ENCODE measurements at regions not wholly inside any gene's neighbourhood (a gene's known extent, or its start where the extent isn't known, plus 50 kb on each side); places are given as distances from the start of the nearest gene placed in this dataset.

DNA sequence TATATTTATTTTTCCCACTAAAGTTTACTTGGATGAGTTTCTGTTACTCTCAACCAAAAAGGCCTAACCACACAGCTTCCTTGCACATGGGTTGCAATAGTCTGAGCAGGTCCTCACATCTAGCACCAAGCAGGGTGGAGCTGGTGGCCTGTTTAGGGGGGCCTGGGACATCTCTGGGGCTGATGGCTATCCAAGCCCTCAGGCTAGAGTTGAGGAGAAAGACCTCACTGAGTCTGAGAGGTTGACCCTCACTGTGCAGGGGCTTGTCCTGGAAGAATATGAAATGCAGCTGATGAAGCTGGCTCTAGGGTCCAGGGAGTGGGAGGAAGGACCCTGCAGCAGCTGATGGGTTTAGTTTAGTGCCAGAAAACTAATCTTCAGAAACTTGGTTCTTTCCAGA lies 217.1 kb upstream of the MVB12B start:
- ChIA-PET POLR2A (ENCODE audit: unreplicated experiment) (no interaction called here), CTCF (no interaction called here)
- H3K4me3 ChIP-seq = no peak overlapping the region
- H3K4me2 ChIP-seq = no peak overlapping the region
- TF ChIP-seq EZH2 (IDR thresholded peaks at IDR 0.05; ENCODE audit: low read depth) = no peak
- TF ChIP-seq, protein P1, sequence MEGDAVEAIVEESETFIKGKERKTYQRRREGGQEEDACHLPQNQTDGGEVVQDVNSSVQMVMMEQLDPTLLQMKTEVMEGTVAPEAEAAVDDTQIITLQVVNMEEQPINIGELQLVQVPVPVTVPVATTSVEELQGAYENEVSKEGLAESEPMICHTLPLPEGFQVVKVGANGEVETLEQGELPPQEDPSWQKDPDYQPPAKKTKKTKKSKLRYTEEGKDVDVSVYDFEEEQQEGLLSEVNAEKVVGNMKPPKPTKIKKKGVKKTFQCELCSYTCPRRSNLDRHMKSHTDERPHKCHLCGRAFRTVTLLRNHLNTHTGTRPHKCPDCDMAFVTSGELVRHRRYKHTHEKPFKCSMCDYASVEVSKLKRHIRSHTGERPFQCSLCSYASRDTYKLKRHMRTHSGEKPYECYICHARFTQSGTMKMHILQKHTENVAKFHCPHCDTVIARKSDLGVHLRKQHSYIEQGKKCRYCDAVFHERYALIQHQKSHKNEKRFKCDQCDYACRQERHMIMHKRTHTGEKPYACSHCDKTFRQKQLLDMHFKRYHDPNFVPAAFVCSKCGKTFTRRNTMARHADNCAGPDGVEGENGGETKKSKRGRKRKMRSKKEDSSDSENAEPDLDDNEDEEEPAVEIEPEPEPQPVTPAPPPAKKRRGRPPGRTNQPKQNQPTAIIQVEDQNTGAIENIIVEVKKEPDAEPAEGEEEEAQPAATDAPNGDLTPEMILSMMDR (conservative IDR thresholded peaks at IDR 0.05) = no peak
- no peaks in the 10 kb centered on the region for H3K9me3 ChIP-seq (ENCODE audit: insufficient read depth, low read depth)
- H4K20me1 ChIP-seq (ENCODE audit: insufficient read depth) = no peaks in the 10 kb centered on the region
- H2AFZ ChIP-seq = no peak overlapping the region
- no peaks in the 10 kb centered on the region for H3K4me1 ChIP-seq (replicated peaks; ENCODE audit: insufficient read depth)
- DNase-seq = no peak
- H3K27me3 ChIP-seq (ENCODE audit: insufficient read depth, low read depth) = peaks cover 95% of the 10 kb centered on the region
- H3K79me2 ChIP-seq (ENCODE audit: low read depth) = no peaks in the 10 kb centered on the region
- H3K9me2 ChIP-seq (ENCODE audit: insufficient read depth) = no peaks in the 10 kb centered on the region
- H3F3A ChIP-seq (ENCODE audit: insufficient read depth, low read depth) = no peaks in the 10 kb centered on the region
- BruUV-seq (replicated peaks) = no TSS peak
- no peaks in the 10 kb centered on the region for H3K36me3 ChIP-seq (ENCODE audit: low read depth)
- no peak overlapping the region for H3K27ac ChIP-seq
- intact Hi-C loops (cut with micrococcal nuclease; ENCODE audit: unreplicated experiment) = no loop called here

DNA sequence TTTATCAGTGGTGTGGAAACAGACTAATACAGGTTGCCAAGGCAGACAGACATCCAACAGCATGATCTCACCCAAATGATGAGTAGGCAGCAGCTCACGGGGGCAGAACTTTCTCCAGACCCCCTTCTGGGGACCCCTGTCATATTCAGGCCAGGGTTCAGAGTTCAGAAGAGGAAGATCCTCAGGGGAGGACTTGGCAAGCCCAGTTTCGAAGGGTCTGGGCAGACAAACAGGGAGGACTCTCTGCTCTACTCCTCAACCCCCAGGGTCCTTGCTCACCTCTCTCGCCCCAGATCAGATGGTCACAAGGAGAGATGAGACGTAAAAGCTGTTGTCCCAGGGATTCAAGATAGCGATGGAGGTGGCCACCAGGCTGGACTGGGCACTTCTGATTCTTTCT lies 215.1 kb upstream of the MVB12B start:
- Histone ChIP-seq H3K4me2 (no peak overlapping the region), H3F3A (ENCODE audit: insufficient read depth, low read depth) (no peaks in the 10 kb centered on the region), H2AFZ (no peak overlapping the region), H3K4me3 (no peak overlapping the region), H3K79me2 (ENCODE audit: low read depth) (no peaks in the 10 kb centered on the region), H3K27ac (no peak overlapping the region), H3K9me3 (ENCODE audit: insufficient read depth, low read depth) (no peaks in the 10 kb centered on the region), H3K27me3 (ENCODE audit: insufficient read depth, low read depth) (peaks cover 96% of the 10 kb centered on the region), H3K36me3 (ENCODE audit: low read depth) (no peaks in the 10 kb centered on the region), H4K20me1 (ENCODE audit: insufficient read depth) (no peaks in the 10 kb centered on the region), H3K4me1 (replicated peaks; ENCODE audit: insufficient read depth) (no peaks in the 10 kb centered on the region), H3K9me2 (ENCODE audit: insufficient read depth) (no peaks in the 10 kb centered on the region)
- no peak for TF ChIP-seq EZH2 (IDR thresholded peaks at IDR 0.05; ENCODE audit: low read depth)
- TF ChIP-seq, protein P1 (conservative IDR thresholded peaks at IDR 0.05) = no peak
- no peak for DNase-seq
- intact Hi-C loops (cut with micrococcal nuclease; ENCODE audit: unreplicated experiment) = no loop called here
- POLR2A ChIA-PET (ENCODE audit: unreplicated experiment) = no interaction called here
- CTCF ChIA-PET = no interaction called here
- no TSS peak for BruUV-seq (replicated peaks)

DNA sequence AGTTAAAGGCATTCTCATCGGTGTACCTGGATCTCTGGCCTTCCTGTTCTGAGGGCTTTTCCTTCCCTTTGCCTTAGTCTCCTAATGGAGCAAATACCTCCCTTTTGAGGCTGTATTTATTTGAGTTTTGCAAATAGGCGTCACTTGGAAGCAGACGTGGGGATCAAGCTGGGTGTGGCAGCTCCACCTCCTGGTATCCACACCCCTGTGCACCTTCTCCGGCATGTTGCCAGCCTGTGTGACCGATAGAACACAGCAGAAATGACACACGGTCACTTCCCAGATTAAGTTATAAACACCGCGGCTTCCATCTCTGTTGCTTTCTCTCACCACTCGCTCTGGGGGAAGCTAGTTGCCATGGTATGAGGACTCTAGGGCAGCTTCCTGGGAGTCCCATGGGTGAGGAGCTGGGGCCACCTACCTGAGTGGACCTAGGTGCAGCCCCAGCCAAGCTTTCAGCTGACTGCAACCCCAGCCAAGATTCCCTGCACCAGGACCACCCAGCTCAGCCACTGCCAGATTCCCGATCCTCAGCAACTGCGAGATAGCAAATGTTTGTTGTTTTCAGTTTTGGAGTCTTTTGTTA lies 214.4 kb upstream of the MVB12B start:
- H3K4me2 ChIP-seq = no peak overlapping the region

More for the DNA sequence above, 214.4 kb upstream of the MVB12B start:
- Histone ChIP-seq H3F3A (ENCODE audit: insufficient read depth, low read depth) (no peaks in the 10 kb centered on the region), H3K79me2 (ENCODE audit: low read depth) (no peaks in the 10 kb centered on the region), H3K27me3 (ENCODE audit: insufficient read depth, low read depth) (peaks cover 96% of the 10 kb centered on the region), H3K36me3 (ENCODE audit: low read depth) (no peaks in the 10 kb centered on the region), H4K20me1 (ENCODE audit: insufficient read depth) (no peaks in the 10 kb centered on the region), H2AFZ (no peak overlapping the region), H3K4me1 (replicated peaks; ENCODE audit: insufficient read depth) (no peaks in the 10 kb centered on the region), H3K27ac (no peak overlapping the region), H3K4me3 (no peak overlapping the region), H3K9me2 (ENCODE audit: insufficient read depth) (no peaks in the 10 kb centered on the region), H3K9me3 (ENCODE audit: insufficient read depth, low read depth) (no peaks in the 10 kb centered on the region)
- TF ChIP-seq EZH2 (IDR thresholded peaks at IDR 0.05; ENCODE audit: low read depth) = no peak
- TF ChIP-seq, protein P1 (conservative IDR thresholded peaks at IDR 0.05) = no peak
- intact Hi-C loops (cut with micrococcal nuclease; ENCODE audit: unreplicated experiment) = no loop called here
- no peak for DNase-seq
- CTCF ChIA-PET = interaction anchor here (0.6 kb wide), 1 partner anchor 22 kb away, joined by 3 read pairs; no protein-coding TSS in a partner anchor
- POLR2A ChIA-PET (ENCODE audit: unreplicated experiment) = no interaction called here
- BruUV-seq (replicated peaks) = no TSS peak
